ENCODE measurements at regions not wholly inside any gene's neighbourhood (a gene's known extent, or its start where the extent isn't known, plus 50 kb on each side); places are given as distances from the start of the nearest gene placed in this dataset.
"Not testable (repeated sequence)": the region's sequence is repeated elsewhere in the genome, so short reads cannot be mapped to it uniquely, and the experiment has no call there.

DNA sequence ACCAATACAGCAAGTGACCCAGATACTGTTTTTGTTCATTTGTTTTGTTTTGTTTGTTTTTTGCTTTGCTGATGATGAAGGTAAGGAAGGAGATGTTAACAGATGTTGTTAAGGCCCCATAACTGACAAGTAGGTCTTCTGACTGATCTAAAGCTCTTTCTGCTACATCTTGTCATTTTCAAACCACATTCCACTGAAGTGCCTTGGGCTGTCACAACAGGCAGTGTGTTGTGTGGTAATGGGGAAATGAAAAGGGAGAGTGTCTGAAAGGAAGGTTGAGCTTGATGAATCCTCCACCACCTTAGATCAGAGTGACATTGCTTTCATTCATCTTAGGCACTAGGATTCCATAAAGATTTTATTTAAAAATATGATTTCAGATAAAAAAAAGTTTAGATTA is 479.4 kb upstream of the SYNCRIP start:
- no peaks in the 10 kb centered on the region for H3K4me1 ChIP-seq (ENCODE audit: insufficient read depth, low read length)
- H3K9me3 ChIP-seq (ENCODE audit: low read length): no peaks in the 10 kb centered on the region
- no peaks in the 10 kb centered on the region for H3K36me3 ChIP-seq (ENCODE audit: insufficient read depth, low read length)
- no peak overlapping the region for H2AFZ ChIP-seq (ENCODE audit: low read depth, low read length)
- no peaks in the 10 kb centered on the region for H3K27me3 ChIP-seq (ENCODE audit: insufficient read depth, low read length)
- H3K4me3 ChIP-seq (ENCODE audit: low read length): no peak overlapping the region

- no peak overlapping the region for H3K4me3 ChIP-seq (ENCODE audit: low read length)
- no peaks in the 10 kb centered on the region for H3K36me3 ChIP-seq (ENCODE audit: insufficient read depth, low read length)
- H3K4me1 ChIP-seq (ENCODE audit: insufficient read depth, low read length): no peaks in the 10 kb centered on the region
- H3K9me3 ChIP-seq (ENCODE audit: low read length): no peaks in the 10 kb centered on the region
- no peak overlapping the region for H2AFZ ChIP-seq (ENCODE audit: low read depth, low read length)
- no peaks in the 10 kb centered on the region for H3K27me3 ChIP-seq (ENCODE audit: insufficient read depth, low read length)
These were observed 475.6 kb upstream of the SYNCRIP start for GRCh38 chr6:86118271-86118670.

GRCh38 chr6:86107985-86108384 is 465.3 kb upstream of the SYNCRIP start:
- Histone ChIP-seq H2AFZ (ENCODE audit: low read depth, low read length) (no peak overlapping the region), H3K9me3 (ENCODE audit: low read length) (no peaks in the 10 kb centered on the region), H3K4me1 (ENCODE audit: insufficient read depth, low read length) (no peaks in the 10 kb centered on the region), H3K27me3 (ENCODE audit: insufficient read depth, low read length) (no peaks in the 10 kb centered on the region), H3K4me3 (ENCODE audit: low read length) (no peak overlapping the region), H3K36me3 (ENCODE audit: insufficient read depth, low read length) (no peaks in the 10 kb centered on the region)

GRCh38 chr6:86087954-86088353 is 445.3 kb upstream of the SYNCRIP start:
- H3K27me3 ChIP-seq (ENCODE audit: insufficient read depth, low read length): no peaks in the 10 kb centered on the region
- no peak overlapping the region for H2AFZ ChIP-seq (ENCODE audit: low read depth, low read length)
- no peaks in the 10 kb centered on the region for H3K9me3 ChIP-seq (ENCODE audit: low read length)
- H3K4me3 ChIP-seq (ENCODE audit: low read length): no peak overlapping the region
- H3K36me3 ChIP-seq (ENCODE audit: insufficient read depth, low read length): no peaks in the 10 kb centered on the region
- no peaks in the 10 kb centered on the region for H3K4me1 ChIP-seq (ENCODE audit: insufficient read depth, low read length)

DNA sequence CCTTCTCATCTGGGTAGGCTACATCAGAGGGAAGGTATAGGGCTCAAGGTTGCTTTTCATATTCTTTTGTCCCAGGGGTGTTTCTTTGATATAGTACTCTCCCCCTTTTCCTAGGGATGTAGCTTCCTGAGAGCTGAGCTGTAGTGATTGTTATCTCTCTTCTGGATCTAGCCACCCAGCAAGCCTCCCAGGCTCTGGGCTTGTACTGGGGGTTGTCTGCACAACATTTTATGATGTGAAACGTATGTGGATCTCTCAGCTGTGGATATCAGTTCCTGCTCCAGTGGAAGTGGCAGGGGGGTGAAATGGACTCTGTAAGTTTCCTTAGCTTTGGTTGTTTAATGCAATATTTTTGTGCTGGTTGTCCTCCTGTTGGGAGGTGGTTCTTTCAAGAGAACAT is 437.3 kb upstream of the SYNCRIP start:
- Histone ChIP-seq H3K4me1 (ENCODE audit: insufficient read depth, low read length) (no peaks in the 10 kb centered on the region), H2AFZ (ENCODE audit: low read depth, low read length) (no peak overlapping the region), H3K36me3 (ENCODE audit: insufficient read depth, low read length) (no peaks in the 10 kb centered on the region), H3K27me3 (ENCODE audit: insufficient read depth, low read length) (no peaks in the 10 kb centered on the region), H3K9me3 (ENCODE audit: low read length) (no peaks in the 10 kb centered on the region), H3K4me3 (ENCODE audit: low read length) (no peak overlapping the region)

GRCh38 chr6:86070151-86070550 is 427.5 kb upstream of the SYNCRIP start:
- H3K27me3 ChIP-seq (ENCODE audit: insufficient read depth, low read length): no peaks in the 10 kb centered on the region
- no peak overlapping the region for H3K4me3 ChIP-seq (ENCODE audit: low read length)
- no peaks in the 10 kb centered on the region for H3K9me3 ChIP-seq (ENCODE audit: low read length)
- H3K4me1 ChIP-seq (ENCODE audit: insufficient read depth, low read length): no peaks in the 10 kb centered on the region
- H3K36me3 ChIP-seq (ENCODE audit: insufficient read depth, low read length): no peaks in the 10 kb centered on the region
- no peak overlapping the region for H2AFZ ChIP-seq (ENCODE audit: low read depth, low read length)

DNA sequence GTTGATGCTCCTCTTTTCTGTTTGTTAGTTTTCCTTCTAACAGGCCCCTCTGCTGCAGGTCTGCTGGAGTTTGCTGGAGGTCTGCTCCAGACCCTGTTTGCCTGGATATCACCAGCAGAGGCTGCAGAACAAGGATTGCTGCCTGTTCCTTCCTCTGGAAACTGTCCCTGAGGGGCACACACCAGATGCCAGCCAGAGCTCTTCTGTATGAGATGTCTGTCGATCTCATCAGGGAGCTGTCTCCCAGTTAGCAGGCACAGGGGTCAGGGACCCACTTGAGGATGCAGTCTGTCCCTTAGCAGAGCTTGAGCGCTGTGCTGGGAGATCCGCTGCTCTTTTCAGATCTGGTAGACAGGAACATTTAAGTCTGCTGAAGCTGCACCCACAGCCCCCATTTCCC is 422.3 kb upstream of the SYNCRIP start:
- H3K36me3 ChIP-seq (ENCODE audit: insufficient read depth, low read length); H3K27me3 ChIP-seq (ENCODE audit: insufficient read depth, low read length); H3K9me3 ChIP-seq (ENCODE audit: low read length); H3K4me1 ChIP-seq (ENCODE audit: insufficient read depth, low read length); H3K4me3 ChIP-seq (ENCODE audit: low read length); H2AFZ ChIP-seq (ENCODE audit: low read depth, low read length): not testable (repeated sequence)

- H3K4me1 ChIP-seq (ENCODE audit: insufficient read depth, low read length); H3K4me3 ChIP-seq (ENCODE audit: low read length): not testable (repeated sequence)
These were observed 414.8 kb upstream of the SYNCRIP start for GRCh38 chr6:86057293-86057980.

GRCh38 chr6:86045038-86045437 is 402.4 kb upstream of the SYNCRIP start:
- no peak overlapping the region for H3K4me3 ChIP-seq (ENCODE audit: low read length)
- H3K9me3 ChIP-seq (ENCODE audit: low read length): no peaks in the 10 kb centered on the region
- no peaks in the 10 kb centered on the region for H3K36me3 ChIP-seq (ENCODE audit: insufficient read depth, low read length)
- H3K27me3 ChIP-seq (ENCODE audit: insufficient read depth, low read length): no peaks in the 10 kb centered on the region
- no peaks in the 10 kb centered on the region for H3K4me1 ChIP-seq (ENCODE audit: insufficient read depth, low read length)
- no peak overlapping the region for H2AFZ ChIP-seq (ENCODE audit: low read depth, low read length)

More at GRCh38 chr6:86057293-86057980, 414.8 kb upstream of the SYNCRIP start:
- not testable (repeated sequence) for H2AFZ ChIP-seq (ENCODE audit: low read depth, low read length); H3K9me3 ChIP-seq (ENCODE audit: low read length); H3K27me3 ChIP-seq (ENCODE audit: insufficient read depth, low read length); H3K36me3 ChIP-seq (ENCODE audit: insufficient read depth, low read length)

GRCh38 chr6:86042214-86042613 is 399.5 kb upstream of the SYNCRIP start:
- H3K9me3 ChIP-seq (ENCODE audit: low read length): no peaks in the 10 kb centered on the region

GRCh38 chr6:86031713-86032112 is 389.0 kb upstream of the SYNCRIP start:
- no peaks in the 10 kb centered on the region for H3K27me3 ChIP-seq (ENCODE audit: insufficient read depth, low read length)
- no peaks in the 10 kb centered on the region for H3K9me3 ChIP-seq (ENCODE audit: low read length)
- H3K4me1 ChIP-seq (ENCODE audit: insufficient read depth, low read length): no peaks in the 10 kb centered on the region
- H3K36me3 ChIP-seq (ENCODE audit: insufficient read depth, low read length): no peaks in the 10 kb centered on the region
- H3K4me3 ChIP-seq (ENCODE audit: low read length): no peak overlapping the region
- H2AFZ ChIP-seq (ENCODE audit: low read depth, low read length): no peak overlapping the region

More at GRCh38 chr6:86042214-86042613, 399.5 kb upstream of the SYNCRIP start:
- Histone ChIP-seq H3K4me1 (ENCODE audit: insufficient read depth, low read length) (no peaks in the 10 kb centered on the region), H3K27me3 (ENCODE audit: insufficient read depth, low read length) (no peaks in the 10 kb centered on the region), H2AFZ (ENCODE audit: low read depth, low read length) (no peak overlapping the region), H3K4me3 (ENCODE audit: low read length) (no peak overlapping the region), H3K36me3 (ENCODE audit: insufficient read depth, low read length) (no peaks in the 10 kb centered on the region)

GRCh38 chr6:86030875-86031274 is 388.2 kb upstream of the SYNCRIP start:
- H3K9me3 ChIP-seq (ENCODE audit: low read length): no peaks in the 10 kb centered on the region
- no peak overlapping the region for H3K4me3 ChIP-seq (ENCODE audit: low read length)

GRCh38 chr6:86028776-86029175 is 386.1 kb upstream of the SYNCRIP start:
- Histone ChIP-seq H3K9me3 (ENCODE audit: low read length) (no peaks in the 10 kb centered on the region), H3K4me3 (ENCODE audit: low read length) (no peak overlapping the region), H3K27me3 (ENCODE audit: insufficient read depth, low read length) (no peaks in the 10 kb centered on the region), H3K36me3 (ENCODE audit: insufficient read depth, low read length) (no peaks in the 10 kb centered on the region), H3K4me1 (ENCODE audit: insufficient read depth, low read length) (no peaks in the 10 kb centered on the region), H2AFZ (ENCODE audit: low read depth, low read length) (no peak overlapping the region)

More at GRCh38 chr6:86030875-86031274, 388.2 kb upstream of the SYNCRIP start:
- no peaks in the 10 kb centered on the region for H3K36me3 ChIP-seq (ENCODE audit: insufficient read depth, low read length)
- H3K27me3 ChIP-seq (ENCODE audit: insufficient read depth, low read length): no peaks in the 10 kb centered on the region
- H2AFZ ChIP-seq (ENCODE audit: low read depth, low read length): no peak overlapping the region
- no peaks in the 10 kb centered on the region for H3K4me1 ChIP-seq (ENCODE audit: insufficient read depth, low read length)

- not testable (repeated sequence) for H3K4me1 ChIP-seq (ENCODE audit: insufficient read depth, low read length); H2AFZ ChIP-seq (ENCODE audit: low read depth, low read length)
These were observed 384.2 kb upstream of the SYNCRIP start for GRCh38 chr6:86026890-86027289.

More at GRCh38 chr6:86026890-86027289, 384.2 kb upstream of the SYNCRIP start:
- H3K4me3 ChIP-seq (ENCODE audit: low read length); H3K36me3 ChIP-seq (ENCODE audit: insufficient read depth, low read length); H3K9me3 ChIP-seq (ENCODE audit: low read length); H3K27me3 ChIP-seq (ENCODE audit: insufficient read depth, low read length): not testable (repeated sequence)

Data from neuron (in vitro differentiated cells).